GM12873 (cell line): ENCODE measurements at regions not wholly inside any gene's neighbourhood (a gene's known extent, or its start where the extent isn't known, plus 50 kb on each side); places are given as distances from the start of the nearest gene placed in this dataset.

ENCODE experiments used
- CTCF ChIP-seq: IDR thresholded peaks from 2 replicates; pipeline ENCODE4 v1.5.1; 2012; ENCODE audit warnings: low read depth, mild to moderate bottlenecking, moderate library complexity, low read length, control low read depth; ENCODE audit not compliant: insufficient read depth; ENCODE audit errors: missing control alignments

- TF ChIP-seq CTCF = no peak
Observed at GRCh38 chr5:31049936-31050704, 143.4 kb upstream of the CDH6 start.

- TF ChIP-seq CTCF = no peak
Observed at GRCh38 chr5:31049461-31049860, 144.0 kb upstream of the CDH6 start.

- TF ChIP-seq CTCF = no peak
Observed at GRCh38 chr5:31048282-31049270, 144.9 kb upstream of the CDH6 start.

- no peak for TF ChIP-seq CTCF
Observed at GRCh38 chr5:31047621-31048020, 145.9 kb upstream of the CDH6 start.

GRCh38 chr5:31047007-31047406, 146.5 kb upstream of the CDH6 start:
- no peak for TF ChIP-seq CTCF

GRCh38 chr5:31036411-31036810, 157.1 kb upstream of the CDH6 start:
- no peak for TF ChIP-seq CTCF

GRCh38 chr5:31033295-31033694, 160.2 kb upstream of the CDH6 start:
- no peak for TF ChIP-seq CTCF
